ENCODE measurements at regions not wholly inside any gene's neighbourhood (a gene's known extent, or its start where the extent isn't known, plus 50 kb on each side); places are given as distances from the start of the nearest gene placed in this dataset.

- H3K27me3 ChIP-seq (ENCODE audit: insufficient read depth, low read length, poor library complexity): no peaks in the 10 kb centered on the region
- H3K4me3 ChIP-seq (ENCODE audit: low read depth in 1 of 2, low read length in 2 of 2): no peak overlapping the region
- H3K9me3 ChIP-seq (ENCODE audit: insufficient read depth, low read length, severe bottlenecking): no peaks in the 10 kb centered on the region
- DNase-seq: no peak
- H3K27ac ChIP-seq (ENCODE audit: low read length): no peak overlapping the region
- H2AFZ ChIP-seq (ENCODE audit: low read depth, low read length): no peak overlapping the region
- H3K4me2 ChIP-seq (ENCODE audit: insufficient read depth, low read length): no peak overlapping the region
- no peak for TF ChIP-seq CTCF (IDR thresholded peaks at IDR 0.05; ENCODE audit: borderline replicate concordance, extremely low read depth, low read length, poor library complexity, severe bottlenecking)
- no peak for TF ChIP-seq EZH2 (IDR thresholded peaks at IDR 0.05; ENCODE audit: borderline replicate concordance, low read depth, low read length, severe bottlenecking)
- H3K79me2 ChIP-seq (ENCODE audit: insufficient read depth, low read length): no peaks in the 10 kb centered on the region
- peaks cover 15% of the 10 kb centered on the region for H3K4me1 ChIP-seq (ENCODE audit: insufficient read depth, low read length)
- ATAC-seq (ENCODE audit: insufficient read depth, low read depth): no peak
- H3K9ac ChIP-seq (ENCODE audit: low read depth, low read length): no peak overlapping the region
- H3K36me3 ChIP-seq (ENCODE audit: insufficient read depth, low read length): no peaks in the 10 kb centered on the region
- H4K20me1 ChIP-seq (ENCODE audit: insufficient read depth, low read length): no peaks in the 10 kb centered on the region
Observed at GRCh38 chr7:25953859-25954258, 198.1 kb upstream of the NFE2L3 start.

GRCh38 chr7:25954395-25954794, 197.6 kb upstream of the NFE2L3 start:
- Histone ChIP-seq H3K9ac (ENCODE audit: low read depth, low read length) (no peak overlapping the region), H3K4me2 (ENCODE audit: insufficient read depth, low read length) (no peak overlapping the region), H2AFZ (ENCODE audit: low read depth, low read length) (no peak overlapping the region), H3K9me3 (ENCODE audit: insufficient read depth, low read length, severe bottlenecking) (no peaks in the 10 kb centered on the region), H3K27ac (ENCODE audit: low read length) (no peak overlapping the region), H3K4me3 (ENCODE audit: low read depth in 1 of 2, low read length in 2 of 2) (no peak overlapping the region), H4K20me1 (ENCODE audit: insufficient read depth, low read length) (no peaks in the 10 kb centered on the region), H3K4me1 (ENCODE audit: insufficient read depth, low read length) (peaks cover 15% of the 10 kb centered on the region), H3K36me3 (ENCODE audit: insufficient read depth, low read length) (no peaks in the 10 kb centered on the region), H3K79me2 (ENCODE audit: insufficient read depth, low read length) (no peaks in the 10 kb centered on the region), H3K27me3 (ENCODE audit: insufficient read depth, low read length, poor library complexity) (no peaks in the 10 kb centered on the region)
- no peak for TF ChIP-seq CTCF (IDR thresholded peaks at IDR 0.05; ENCODE audit: borderline replicate concordance, extremely low read depth, low read length, poor library complexity, severe bottlenecking)
- no peak for TF ChIP-seq EZH2 (IDR thresholded peaks at IDR 0.05; ENCODE audit: borderline replicate concordance, low read depth, low read length, severe bottlenecking)
- no peak for DNase-seq
- ATAC-seq (ENCODE audit: insufficient read depth, low read depth): no peak

- Histone ChIP-seq H3K9ac (ENCODE audit: low read depth, low read length) (no peak overlapping the region), H2AFZ (ENCODE audit: low read depth, low read length) (no peak overlapping the region), H3K4me2 (ENCODE audit: insufficient read depth, low read length) (no peak overlapping the region), H3K36me3 (ENCODE audit: insufficient read depth, low read length) (no peaks in the 10 kb centered on the region), H3K9me3 (ENCODE audit: insufficient read depth, low read length, severe bottlenecking) (no peaks in the 10 kb centered on the region), H3K4me1 (ENCODE audit: insufficient read depth, low read length) (no peaks in the 10 kb centered on the region), H3K27me3 (ENCODE audit: insufficient read depth, low read length, poor library complexity) (peaks cover 10% of the 10 kb centered on the region), H3K79me2 (ENCODE audit: insufficient read depth, low read length) (no peaks in the 10 kb centered on the region), H4K20me1 (ENCODE audit: insufficient read depth, low read length) (no peaks in the 10 kb centered on the region), H3K27ac (ENCODE audit: low read length) (no peak overlapping the region), H3K4me3 (ENCODE audit: low read depth in 1 of 2, low read length in 2 of 2) (no peak overlapping the region)
- no peak for TF ChIP-seq EZH2 (IDR thresholded peaks at IDR 0.05; ENCODE audit: borderline replicate concordance, low read depth, low read length, severe bottlenecking)
- no peak for TF ChIP-seq CTCF (IDR thresholded peaks at IDR 0.05; ENCODE audit: borderline replicate concordance, extremely low read depth, low read length, poor library complexity, severe bottlenecking)
- DNase-seq (no peak), ATAC-seq (ENCODE audit: insufficient read depth, low read depth) (no peak)
Observed at GRCh38 chr7:25959168-25959734, 192.7 kb upstream of the NFE2L3 start.

GRCh38 chr7:25963733-25964132, 188.3 kb upstream of the NFE2L3 start:
- TF ChIP-seq CTCF (IDR thresholded peaks at IDR 0.05; ENCODE audit: borderline replicate concordance, extremely low read depth, low read length, poor library complexity, severe bottlenecking) (no peak), EZH2 (IDR thresholded peaks at IDR 0.05; ENCODE audit: borderline replicate concordance, low read depth, low read length, severe bottlenecking) (no peak)
- no peak overlapping the region for H3K9ac ChIP-seq (ENCODE audit: low read depth, low read length)
- H3K4me1 ChIP-seq (ENCODE audit: insufficient read depth, low read length): no peaks in the 10 kb centered on the region
- H3K27me3 ChIP-seq (ENCODE audit: insufficient read depth, low read length, poor library complexity): peaks cover 27% of the 10 kb centered on the region
- H3K27ac ChIP-seq (ENCODE audit: low read length): no peak overlapping the region
- ATAC-seq (ENCODE audit: insufficient read depth, low read depth): no peak
- no peak for DNase-seq
- no peak overlapping the region for H3K4me2 ChIP-seq (ENCODE audit: insufficient read depth, low read length)
- no peak overlapping the region for H2AFZ ChIP-seq (ENCODE audit: low read depth, low read length)
- H3K4me3 ChIP-seq (ENCODE audit: low read depth in 1 of 2, low read length in 2 of 2): no peak overlapping the region
- no peaks in the 10 kb centered on the region for H3K9me3 ChIP-seq (ENCODE audit: insufficient read depth, low read length, severe bottlenecking)
- no peaks in the 10 kb centered on the region for H3K36me3 ChIP-seq (ENCODE audit: insufficient read depth, low read length)
- no peaks in the 10 kb centered on the region for H3K79me2 ChIP-seq (ENCODE audit: insufficient read depth, low read length)
- H4K20me1 ChIP-seq (ENCODE audit: insufficient read depth, low read length): no peaks in the 10 kb centered on the region
